ENCODE measurements at regions not wholly inside any gene's neighbourhood (a gene's known extent, or its start where the extent isn't known, plus 50 kb on each side); places are given as distances from the start of the nearest gene placed in this dataset.

DNA sequence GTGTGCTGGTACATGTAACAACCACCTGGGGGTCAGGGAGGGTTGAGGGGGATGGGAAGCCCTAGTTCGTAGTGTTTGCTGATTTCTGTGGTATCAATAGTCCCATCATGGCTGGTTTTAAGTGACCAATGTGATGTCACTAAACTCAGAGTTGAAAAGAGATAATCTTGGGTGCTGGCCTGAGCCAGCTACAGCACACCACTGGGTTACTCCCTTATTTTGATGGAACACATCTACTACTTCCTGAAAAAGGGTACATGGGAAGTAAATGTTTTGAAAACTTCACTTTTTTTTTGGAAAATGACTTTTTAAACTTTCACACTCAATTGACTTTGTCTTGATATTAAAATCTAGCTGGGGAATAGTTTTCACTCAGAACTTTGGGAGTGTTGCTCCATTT is 87.0 kb upstream of the CXCR4 start:
- no peak overlapping the region for H3K27ac ChIP-seq
- DNase-seq (ENCODE audit: low spot score in 2 of 2) = no peak
- WGBS = 81% methylated on average over 1 of the region's 1 CpG
- TF ChIP-seq, protein P1, sequence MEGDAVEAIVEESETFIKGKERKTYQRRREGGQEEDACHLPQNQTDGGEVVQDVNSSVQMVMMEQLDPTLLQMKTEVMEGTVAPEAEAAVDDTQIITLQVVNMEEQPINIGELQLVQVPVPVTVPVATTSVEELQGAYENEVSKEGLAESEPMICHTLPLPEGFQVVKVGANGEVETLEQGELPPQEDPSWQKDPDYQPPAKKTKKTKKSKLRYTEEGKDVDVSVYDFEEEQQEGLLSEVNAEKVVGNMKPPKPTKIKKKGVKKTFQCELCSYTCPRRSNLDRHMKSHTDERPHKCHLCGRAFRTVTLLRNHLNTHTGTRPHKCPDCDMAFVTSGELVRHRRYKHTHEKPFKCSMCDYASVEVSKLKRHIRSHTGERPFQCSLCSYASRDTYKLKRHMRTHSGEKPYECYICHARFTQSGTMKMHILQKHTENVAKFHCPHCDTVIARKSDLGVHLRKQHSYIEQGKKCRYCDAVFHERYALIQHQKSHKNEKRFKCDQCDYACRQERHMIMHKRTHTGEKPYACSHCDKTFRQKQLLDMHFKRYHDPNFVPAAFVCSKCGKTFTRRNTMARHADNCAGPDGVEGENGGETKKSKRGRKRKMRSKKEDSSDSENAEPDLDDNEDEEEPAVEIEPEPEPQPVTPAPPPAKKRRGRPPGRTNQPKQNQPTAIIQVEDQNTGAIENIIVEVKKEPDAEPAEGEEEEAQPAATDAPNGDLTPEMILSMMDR (IDR thresholded peaks at IDR 0.05) = no peak
- no peaks in the 10 kb centered on the region for H3K27me3 ChIP-seq
- H3K9me3 ChIP-seq = no peaks in the 10 kb centered on the region
- H3K4me3 ChIP-seq = no peak overlapping the region
- H3K36me3 ChIP-seq = no peaks in the 10 kb centered on the region
- H3K4me1 ChIP-seq = no peaks in the 10 kb centered on the region

DNA sequence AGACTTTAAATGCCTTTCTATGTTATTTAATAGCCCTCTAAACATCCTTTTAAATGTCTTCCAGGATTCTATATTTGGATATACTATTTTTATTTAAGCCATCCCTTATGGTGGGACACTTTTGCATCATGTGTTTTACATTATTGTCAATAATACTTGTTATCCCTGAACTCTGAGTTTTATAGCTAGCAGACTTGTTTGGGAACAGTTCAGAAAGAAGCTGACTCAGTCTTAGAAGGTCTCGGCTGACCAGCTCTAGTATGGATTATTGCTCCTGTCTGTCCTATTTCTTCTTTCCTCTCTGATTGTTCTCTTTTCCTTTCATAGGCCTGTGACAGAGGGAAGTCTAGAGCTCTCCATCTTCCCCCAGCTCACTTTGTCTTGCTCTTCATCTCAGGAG is 77.3 kb upstream of the CXCR4 start:
- no peaks in the 10 kb centered on the region for H3K9me3 ChIP-seq
- H3K27ac ChIP-seq = no peak overlapping the region
- H3K36me3 ChIP-seq = no peaks in the 10 kb centered on the region
- TF ChIP-seq, protein P1 (IDR thresholded peaks at IDR 0.05) = no peak
- TF ChIP-seq EP300 (IDR thresholded peaks at IDR 0.05) (no peak), POLR2A (IDR thresholded peaks at IDR 0.05) (no peak), POLR2AphosphoS5 (IDR thresholded peaks at IDR 0.05) (no peak)
- no peak for DNase-seq (ENCODE audit: low spot score in 2 of 2)
- WGBS = 79% methylated on average over 1 of the region's 1 CpG
- no peaks in the 10 kb centered on the region for H3K27me3 ChIP-seq
- no peaks in the 10 kb centered on the region for H3K4me1 ChIP-seq
- H3K4me3 ChIP-seq = no peak overlapping the region

DNA sequence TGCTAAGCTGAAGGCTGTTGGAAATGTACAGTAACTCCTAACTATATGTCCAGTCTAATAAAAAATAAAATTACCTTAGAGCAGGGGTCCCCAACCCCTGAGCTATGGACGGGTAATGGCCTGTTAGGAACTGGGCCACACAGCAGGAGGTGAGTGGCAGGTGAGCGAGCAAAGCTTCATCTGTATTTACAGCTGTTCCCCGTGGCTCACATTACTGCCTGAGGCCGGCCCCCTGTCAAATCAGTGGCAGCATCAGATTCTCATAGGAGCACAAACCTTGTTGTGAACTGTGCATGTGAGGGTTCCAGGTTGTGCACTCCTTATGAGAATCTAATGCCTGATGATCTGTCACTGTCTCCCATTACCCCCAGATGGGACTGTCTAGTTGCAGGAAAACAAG is 73.1 kb upstream of the CXCR4 start:
- no peaks in the 10 kb centered on the region for H3K36me3 ChIP-seq
- no peaks in the 10 kb centered on the region for H3K4me1 ChIP-seq
- no peaks in the 10 kb centered on the region for H3K9me3 ChIP-seq
- no peak for DNase-seq (ENCODE audit: low spot score in 2 of 2)
- no peak overlapping the region for H3K4me3 ChIP-seq
- H3K27ac ChIP-seq = no peak overlapping the region
- WGBS = 86% methylated on average over 4 of the region's 4 CpGs
- H3K27me3 ChIP-seq = no peaks in the 10 kb centered on the region
- TF ChIP-seq EP300 (IDR thresholded peaks at IDR 0.05) = no peak
- TF ChIP-seq, protein P1 (IDR thresholded peaks at IDR 0.05) = no peak
- TF ChIP-seq POLR2A (IDR thresholded peaks at IDR 0.05) = no peak
- TF ChIP-seq POLR2AphosphoS5 (IDR thresholded peaks at IDR 0.05) = no peak

DNA sequence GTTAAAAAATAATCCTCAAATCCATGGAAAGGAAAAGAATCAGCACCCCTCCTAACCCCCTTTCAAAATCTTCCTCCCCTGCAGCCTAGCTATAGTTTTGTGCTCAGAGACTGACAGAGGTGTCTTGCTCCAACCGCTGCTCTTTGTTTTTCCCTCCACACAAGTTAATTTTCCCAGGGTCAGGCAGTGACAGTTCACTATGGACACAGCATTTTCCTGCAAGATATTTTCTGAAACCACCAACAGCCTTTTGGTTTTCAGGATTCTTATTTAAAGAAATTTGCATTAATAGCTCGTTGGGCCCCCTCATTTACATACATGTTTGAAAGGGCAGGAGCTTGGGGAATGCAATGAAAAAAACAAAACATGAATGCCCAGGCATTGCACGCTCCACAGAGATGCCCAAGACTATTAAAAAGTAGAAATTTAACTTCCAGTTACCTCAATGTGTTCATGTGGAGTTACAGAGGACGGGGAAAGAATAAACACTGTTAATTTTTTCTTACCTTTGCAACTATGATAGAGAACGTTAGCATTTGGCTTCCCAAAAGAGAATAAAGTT is 71.4 kb upstream of the CXCR4 start:
- no peak overlapping the region for H3K27ac ChIP-seq
- H3K4me3 ChIP-seq = no peak overlapping the region
- no peaks in the 10 kb centered on the region for H3K4me1 ChIP-seq
- no peak for DNase-seq (ENCODE audit: low spot score in 2 of 2)
- H3K27me3 ChIP-seq = no peaks in the 10 kb centered on the region
- TF ChIP-seq POLR2AphosphoS5 (IDR thresholded peaks at IDR 0.05) = no peak
- TF ChIP-seq EP300 (IDR thresholded peaks at IDR 0.05) = no peak
- TF ChIP-seq, protein P1 (IDR thresholded peaks at IDR 0.05) = no peak
- no peak for TF ChIP-seq POLR2A (IDR thresholded peaks at IDR 0.05)
- 56% methylated on average over 5 of the region's 5 CpGs for whole genome bisulfite sequencing
- no peaks in the 10 kb centered on the region for H3K9me3 ChIP-seq
- H3K36me3 ChIP-seq = no peaks in the 10 kb centered on the region

DNA sequence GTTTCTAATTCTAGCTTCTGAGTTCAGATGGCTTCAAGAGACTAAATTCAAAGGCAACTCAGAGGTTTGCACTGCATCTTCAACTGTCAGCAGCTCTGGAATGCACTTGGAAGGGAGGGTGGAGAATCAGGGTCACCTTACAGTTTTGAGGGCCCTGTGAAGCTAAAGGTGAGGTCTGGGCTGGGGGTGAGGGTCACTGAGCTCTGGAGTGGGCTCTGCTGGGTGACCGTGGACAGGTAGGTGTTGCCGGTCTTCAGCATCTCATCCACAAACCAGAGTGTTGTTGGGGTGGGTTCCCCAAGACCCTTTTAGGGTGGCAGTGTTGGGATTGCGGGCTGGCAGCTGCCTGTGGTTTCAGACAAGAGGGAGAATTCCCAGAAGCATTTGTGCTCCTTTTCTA is 70.1 kb upstream of the CXCR4 start:
- WGBS = 90% methylated on average over 3 of the region's 3 CpGs
- no peaks in the 10 kb centered on the region for H3K9me3 ChIP-seq
- TF ChIP-seq EP300 (IDR thresholded peaks at IDR 0.05) (no peak), POLR2A (IDR thresholded peaks at IDR 0.05) (no peak), POLR2AphosphoS5 (IDR thresholded peaks at IDR 0.05) (no peak)
- TF ChIP-seq, protein P1 (IDR thresholded peaks at IDR 0.05) = no peak
- no peaks in the 10 kb centered on the region for H3K27me3 ChIP-seq
- no peak overlapping the region for H3K4me3 ChIP-seq
- no peaks in the 10 kb centered on the region for H3K36me3 ChIP-seq
- no peaks in the 10 kb centered on the region for H3K4me1 ChIP-seq
- DNase-seq (ENCODE audit: low spot score in 2 of 2) = no peak
- H3K27ac ChIP-seq = no peak overlapping the region
